Effector memory CD8-positive, alpha-beta T cell (primary cell): ENCODE measurements at regions not wholly inside any gene's neighbourhood (a gene's known extent, or its start where the extent isn't known, plus 50 kb on each side); places are given as distances from the start of the nearest gene placed in this dataset.

Source experiments
- ATAC-seq: fragments of 150-1000 bp; cut with Tn5 transposase; replicated peaks from 2 replicates; pipeline ENCODE4 v1.10.0; 2021; ENCODE audit warnings: mild to moderate bottlenecking, moderate library complexity
- DNase-seq, 3 experiments: peaks; one replicate each; pipeline ENCODE4 v3.0.0; 2021
- H3K27ac Mint-ChIP-seq, 2 donors: one replicate each; pipeline ENCODE4 v1.8.0; 2022; ENCODE audit warnings: mild to moderate bottlenecking in 2 of 2, mixed read lengths in 2 of 2, moderate library complexity in 2 of 2
- H3K27me3 Mint-ChIP-seq, 2 donors: one replicate each; pipeline ENCODE4 v1.8.0; 2022; ENCODE audit warnings: mixed read lengths in 2 of 2
- H3K36me3 Mint-ChIP-seq: one replicate; pipeline ENCODE4 v1.8.0; 2022; ENCODE audit warnings: mild to moderate bottlenecking, moderate library complexity, mixed read lengths; ENCODE audit not compliant: insufficient read depth
- H3K4me1 Mint-ChIP-seq, 2 donors: one replicate each; pipeline ENCODE4 v1.8.0; 2022; ENCODE audit warnings: low read depth in 2 of 2, mixed read lengths in 2 of 2
- H3K4me3 Mint-ChIP-seq, 2 donors: one replicate each; pipeline ENCODE4 v1.8.0; 2022; ENCODE audit warnings: mild to moderate bottlenecking in 2 of 2, mixed read lengths in 2 of 2, moderate library complexity in 2 of 2
- H3K9me3 Mint-ChIP-seq, 2 donors: one replicate each; pipeline ENCODE4 v1.8.0; 2022; ENCODE audit warnings: mixed read lengths in 2 of 2

GRCh38 chr6:101222007-101222406, 171.5 kb upstream of the GRIK2 start:
- DNase-seq: no peak
- no peaks in the 10 kb centered on the region for H3K36me3 Mint-ChIP-seq
- no peak for ATAC-seq
- no peak overlapping the region for H3K27ac Mint-ChIP-seq
- H3K27me3 Mint-ChIP-seq: no peaks in the 10 kb centered on the region
- no peaks in the 10 kb centered on the region for H3K4me1 Mint-ChIP-seq
- no peak overlapping the region for H3K4me3 Mint-ChIP-seq
- H3K9me3 Mint-ChIP-seq: peaks cover 0 to 13% of the 10 kb centered on the region in 2 donors

- ATAC-seq (no peak), DNase-seq (no peak)
- no peaks in the 10 kb centered on the region for H3K36me3 Mint-ChIP-seq
- H3K27me3 Mint-ChIP-seq: no peaks in the 10 kb centered on the region
- no peaks in the 10 kb centered on the region for H3K4me1 Mint-ChIP-seq
- H3K27ac Mint-ChIP-seq: no peak overlapping the region
- H3K9me3 Mint-ChIP-seq: peaks cover 0 to 13% of the 10 kb centered on the region in 2 donors
- no peak overlapping the region for H3K4me3 Mint-ChIP-seq
These were observed 168.8 kb upstream of the GRIK2 start for GRCh38 chr6:101224751-101225150.

- no peak overlapping the region for H3K27ac Mint-ChIP-seq
- H3K27me3 Mint-ChIP-seq: no peaks in the 10 kb centered on the region
- H3K4me1 Mint-ChIP-seq: no peaks in the 10 kb centered on the region
- no peaks in the 10 kb centered on the region for H3K36me3 Mint-ChIP-seq
- no peak for ATAC-seq
- peaks cover 2 to 13% of the 10 kb centered on the region in 2 donors for H3K9me3 Mint-ChIP-seq
- no peak for DNase-seq
- H3K4me3 Mint-ChIP-seq: no peak overlapping the region
These were observed 166.8 kb upstream of the GRIK2 start for GRCh38 chr6:101226677-101227135.

- Mint-ChIP-seq H3K4me1 (no peaks in the 10 kb centered on the region), H3K27ac (no peak overlapping the region), H3K27me3 (no peaks in the 10 kb centered on the region), H3K4me3 (no peak overlapping the region), H3K36me3 (no peaks in the 10 kb centered on the region), H3K9me3 (peaks cover 0 to 2% of the 10 kb centered on the region in 2 donors)
- DNase-seq (no peak), ATAC-seq (no peak)
These were observed 162.6 kb upstream of the GRIK2 start for GRCh38 chr6:101230866-101231265.

- Mint-ChIP-seq H3K4me1 (no peaks in the 10 kb centered on the region), H3K36me3 (no peaks in the 10 kb centered on the region), H3K4me3 (no peak overlapping the region), H3K9me3 (peaks cover 0 to 2% of the 10 kb centered on the region in 2 donors), H3K27me3 (no peaks in the 10 kb centered on the region), H3K27ac (no peak overlapping the region)
- no peak for DNase-seq
- ATAC-seq: no peak
These were observed 161.8 kb upstream of the GRIK2 start for GRCh38 chr6:101231606-101232235.

GRCh38 chr6:101232961-101233360, 160.5 kb upstream of the GRIK2 start:
- Mint-ChIP-seq H3K27ac (no peak overlapping the region), H3K27me3 (no peaks in the 10 kb centered on the region), H3K4me3 (no peak overlapping the region), H3K36me3 (no peaks in the 10 kb centered on the region), H3K9me3 (peaks cover 0 to 2% of the 10 kb centered on the region in 2 donors), H3K4me1 (no peaks in the 10 kb centered on the region)
- DNase-seq (no peak), ATAC-seq (no peak)

- no peak overlapping the region for H3K4me3 Mint-ChIP-seq
These were observed 156.8 kb upstream of the GRIK2 start for GRCh38 chr6:101236709-101237108.

GRCh38 chr6:101241442-101241841, 152.1 kb upstream of the GRIK2 start:
- no peak for ATAC-seq
- Mint-ChIP-seq H3K9me3 (no peaks in the 10 kb centered on the region), H3K4me1 (no peaks in the 10 kb centered on the region)

More at GRCh38 chr6:101236709-101237108, 156.8 kb upstream of the GRIK2 start:
- Mint-ChIP-seq H3K27ac (no peak overlapping the region), H3K36me3 (no peaks in the 10 kb centered on the region), H3K9me3 (no peaks in the 10 kb centered on the region), H3K27me3 (no peaks in the 10 kb centered on the region), H3K4me1 (no peaks in the 10 kb centered on the region)
- ATAC-seq (no peak), DNase-seq (no peak)

GRCh38 chr6:101249470-101249869, 144.0 kb upstream of the GRIK2 start:
- Mint-ChIP-seq H3K36me3 (no peaks in the 10 kb centered on the region), H3K27ac (no peak overlapping the region), H3K27me3 (no peaks in the 10 kb centered on the region), H3K4me3 (no peak overlapping the region), H3K9me3 (peaks cover 5 to 7% of the 10 kb centered on the region in 2 donors), H3K4me1 (no peaks in the 10 kb centered on the region)
- DNase-seq (no peak), ATAC-seq (no peak)

More at GRCh38 chr6:101241442-101241841, 152.1 kb upstream of the GRIK2 start:
- Mint-ChIP-seq H3K36me3 (no peaks in the 10 kb centered on the region), H3K4me3 (no peak overlapping the region), H3K27ac (no peak overlapping the region), H3K27me3 (no peaks in the 10 kb centered on the region)
- DNase-seq: no peak

GRCh38 chr6:101257163-101257562, 136.3 kb upstream of the GRIK2 start:
- DNase-seq: no peak
- no peak for ATAC-seq
- Mint-ChIP-seq H3K4me1 (no peaks in the 10 kb centered on the region), H3K36me3 (no peaks in the 10 kb centered on the region), H3K27me3 (no peaks in the 10 kb centered on the region), H3K4me3 (no peak overlapping the region), H3K27ac (no peak overlapping the region), H3K9me3 (peaks cover 5 to 14% of the 10 kb centered on the region in 2 donors)

GRCh38 chr6:101259505-101259904, 134.0 kb upstream of the GRIK2 start:
- no peak for ATAC-seq
- peaks cover 5 to 12% of the 10 kb centered on the region in 2 donors for H3K9me3 Mint-ChIP-seq
- no peak overlapping the region for H3K4me3 Mint-ChIP-seq
- no peaks in the 10 kb centered on the region for H3K27me3 Mint-ChIP-seq
- no peaks in the 10 kb centered on the region for H3K36me3 Mint-ChIP-seq
- no peak overlapping the region for H3K27ac Mint-ChIP-seq
- no peaks in the 10 kb centered on the region for H3K4me1 Mint-ChIP-seq
- DNase-seq: no peak

- H3K27ac Mint-ChIP-seq: no peak overlapping the region
- no peak overlapping the region for H3K4me3 Mint-ChIP-seq
- H3K9me3 Mint-ChIP-seq: peaks cover 11 to 14% of the 10 kb centered on the region in 2 donors
- no peaks in the 10 kb centered on the region for H3K4me1 Mint-ChIP-seq
- H3K36me3 Mint-ChIP-seq: no peaks in the 10 kb centered on the region
- ATAC-seq: no peak
- no peaks in the 10 kb centered on the region for H3K27me3 Mint-ChIP-seq
- DNase-seq: no peak
These were observed 129.9 kb upstream of the GRIK2 start for GRCh38 chr6:101263596-101263995.

GRCh38 chr6:101266063-101266462, 127.4 kb upstream of the GRIK2 start:
- no peak for ATAC-seq
- H3K27ac Mint-ChIP-seq: no peak overlapping the region

GRCh38 chr6:101268541-101268940, 125.0 kb upstream of the GRIK2 start:
- ATAC-seq (no peak), DNase-seq (no peak)
- peaks cover 2% of the 10 kb centered on the region for H3K36me3 Mint-ChIP-seq
- no peaks in the 10 kb centered on the region for H3K27me3 Mint-ChIP-seq
- H3K4me3 Mint-ChIP-seq: no peak overlapping the region
- peaks cover 11 to 12% of the 10 kb centered on the region in 2 donors for H3K9me3 Mint-ChIP-seq
- H3K27ac Mint-ChIP-seq: no peak overlapping the region
- no peaks in the 10 kb centered on the region for H3K4me1 Mint-ChIP-seq

More at GRCh38 chr6:101266063-101266462, 127.4 kb upstream of the GRIK2 start:
- Mint-ChIP-seq H3K4me1 (no peaks in the 10 kb centered on the region), H3K27me3 (no peaks in the 10 kb centered on the region), H3K4me3 (no peak overlapping the region), H3K36me3 (peaks cover 2% of the 10 kb centered on the region), H3K9me3 (peaks cover 9 to 12% of the 10 kb centered on the region in 2 donors)
- DNase-seq: no peak
